ENCODE measurements at regions not wholly inside any gene's neighbourhood (a gene's known extent, or its start where the extent isn't known, plus 50 kb on each side); places are given as distances from the start of the nearest gene placed in this dataset.

DNA sequence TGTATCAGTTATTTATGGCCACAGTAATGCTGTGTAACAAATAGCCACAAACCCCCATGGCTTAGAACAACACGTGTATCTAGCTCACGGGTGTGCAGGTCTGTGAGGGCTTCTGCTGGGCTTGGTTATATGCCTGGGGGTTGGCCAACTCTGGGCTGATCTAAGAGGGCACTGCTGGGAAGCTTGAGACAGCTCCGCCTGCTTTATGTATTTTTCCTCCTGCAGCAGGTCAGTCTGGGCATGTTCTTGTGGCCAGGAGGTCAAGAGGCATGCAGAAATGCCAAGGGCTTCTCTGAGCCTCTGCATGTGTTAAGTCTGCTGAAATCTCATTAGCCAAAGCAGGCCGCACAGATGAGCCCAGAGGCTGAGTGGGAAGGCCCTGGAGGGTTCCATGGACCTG lies 105.8 kb downstream of the ZNF664 start:
- no peaks in the 10 kb centered on the region for H3K9me3 ChIP-seq (ENCODE audit: control insufficient read depth, insufficient read depth, low read depth, low read length)
- no peak for ATAC-seq
- intact Hi-C loops (cut with micrococcal nuclease; ENCODE audit: unreplicated experiment) (no loop called here), in situ Hi-C loops (cut with HindIII; ENCODE audit: low pct_unique_long_range_greater_than_20kb, low sequenced_read_pairs) (no loop called here)
- H3K36me3 ChIP-seq (ENCODE audit: control insufficient read depth, insufficient read depth, low read length) = no peaks in the 10 kb centered on the region
- no peak for DNase-seq (ENCODE audit: low read depth, low spot score)
- no peak overlapping the region for H3K4me3 ChIP-seq (ENCODE audit: low read depth in 2 of 2, low read length in 2 of 2)
- ChIA-PET CTCF (no interaction called here), POLR2A (no interaction called here)
- no peaks in the 10 kb centered on the region for H3K27me3 ChIP-seq (ENCODE audit: control insufficient read depth, insufficient read depth, low read length)
- H3K4me1 ChIP-seq (ENCODE audit: control insufficient read depth, insufficient read depth, low read length) = no peaks in the 10 kb centered on the region
- BruUV-seq (replicated peaks) = no TSS peak
- no peak for TF ChIP-seq TCF7L2 (IDR thresholded peaks at IDR 0.05; ENCODE audit: low read depth, low read length)
- no peak overlapping the region for H3K27ac ChIP-seq (ENCODE audit: low read length)

DNA sequence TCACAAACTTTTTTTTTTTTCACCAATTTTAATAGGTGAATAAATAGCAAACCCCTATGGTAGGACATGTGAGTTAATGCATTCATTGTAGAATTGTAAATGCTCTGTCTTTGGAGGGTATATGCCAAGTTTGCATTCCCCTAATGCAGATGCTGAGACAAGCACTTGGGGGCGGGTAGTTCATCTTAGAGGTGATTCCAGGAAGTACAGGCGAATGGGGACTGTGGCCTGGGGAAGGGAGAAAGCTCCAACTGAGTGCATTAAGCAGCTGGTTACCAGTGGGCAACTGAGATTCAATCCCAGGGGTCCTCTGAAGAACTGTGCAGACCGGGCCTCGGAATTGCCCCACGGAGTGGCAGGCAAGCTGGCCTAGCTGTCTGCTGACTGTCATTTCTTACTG lies 107.6 kb downstream of the ZNF664 start:
- no TSS peak for BruUV-seq (replicated peaks)
- in situ Hi-C loops (cut with HindIII; ENCODE audit: low pct_unique_long_range_greater_than_20kb, low sequenced_read_pairs) = no loop called here
- TF ChIP-seq TCF7L2 (IDR thresholded peaks at IDR 0.05; ENCODE audit: low read depth, low read length) (no peak), CTCF (IDR thresholded peaks at IDR 0.05) (no peak), POLR2AphosphoS5 (IDR thresholded peaks at IDR 0.05; ENCODE audit: low read depth, low read length) (no peak), SIN3A (IDR thresholded peaks at IDR 0.05; ENCODE audit: borderline replicate concordance, insufficient read depth, low read depth, low read length) (no peak)
- TF ChIP-seq, protein P1, sequence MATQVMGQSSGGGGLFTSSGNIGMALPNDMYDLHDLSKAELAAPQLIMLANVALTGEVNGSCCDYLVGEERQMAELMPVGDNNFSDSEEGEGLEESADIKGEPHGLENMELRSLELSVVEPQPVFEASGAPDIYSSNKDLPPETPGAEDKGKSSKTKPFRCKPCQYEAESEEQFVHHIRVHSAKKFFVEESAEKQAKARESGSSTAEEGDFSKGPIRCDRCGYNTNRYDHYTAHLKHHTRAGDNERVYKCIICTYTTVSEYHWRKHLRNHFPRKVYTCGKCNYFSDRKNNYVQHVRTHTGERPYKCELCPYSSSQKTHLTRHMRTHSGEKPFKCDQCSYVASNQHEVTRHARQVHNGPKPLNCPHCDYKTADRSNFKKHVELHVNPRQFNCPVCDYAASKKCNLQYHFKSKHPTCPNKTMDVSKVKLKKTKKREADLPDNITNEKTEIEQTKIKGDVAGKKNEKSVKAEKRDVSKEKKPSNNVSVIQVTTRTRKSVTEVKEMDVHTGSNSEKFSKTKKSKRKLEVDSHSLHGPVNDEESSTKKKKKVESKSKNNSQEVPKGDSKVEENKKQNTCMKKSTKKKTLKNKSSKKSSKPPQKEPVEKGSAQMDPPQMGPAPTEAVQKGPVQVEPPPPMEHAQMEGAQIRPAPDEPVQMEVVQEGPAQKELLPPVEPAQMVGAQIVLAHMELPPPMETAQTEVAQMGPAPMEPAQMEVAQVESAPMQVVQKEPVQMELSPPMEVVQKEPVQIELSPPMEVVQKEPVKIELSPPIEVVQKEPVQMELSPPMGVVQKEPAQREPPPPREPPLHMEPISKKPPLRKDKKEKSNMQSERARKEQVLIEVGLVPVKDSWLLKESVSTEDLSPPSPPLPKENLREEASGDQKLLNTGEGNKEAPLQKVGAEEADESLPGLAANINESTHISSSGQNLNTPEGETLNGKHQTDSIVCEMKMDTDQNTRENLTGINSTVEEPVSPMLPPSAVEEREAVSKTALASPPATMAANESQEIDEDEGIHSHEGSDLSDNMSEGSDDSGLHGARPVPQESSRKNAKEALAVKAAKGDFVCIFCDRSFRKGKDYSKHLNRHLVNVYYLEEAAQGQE (IDR thresholded peaks at IDR 0.05; ENCODE audit: insufficient read depth in 1 of 2, low read depth in 2 of 2, low read length in 1 of 2) = no peak

GRCh38 chr12:124082012-124082411 lies 109.0 kb downstream of the ZNF664 start:
- Histone ChIP-seq H3K4me1 (ENCODE audit: control insufficient read depth, insufficient read depth, low read length) (no peaks in the 10 kb centered on the region), H3K4me3 (ENCODE audit: low read depth in 2 of 2, low read length in 2 of 2) (no peak overlapping the region), H3K36me3 (ENCODE audit: control insufficient read depth, insufficient read depth, low read length) (no peaks in the 10 kb centered on the region), H3K27ac (ENCODE audit: low read length) (no peak overlapping the region), H3K27me3 (ENCODE audit: control insufficient read depth, insufficient read depth, low read length) (no peaks in the 10 kb centered on the region), H3K9me3 (ENCODE audit: control insufficient read depth, insufficient read depth, low read depth, low read length) (no peaks in the 10 kb centered on the region)
- TF ChIP-seq CTCF (IDR thresholded peaks at IDR 0.05) = no peak
- CTCF ChIA-PET = no interaction called here
- DNase-seq (ENCODE audit: low read depth, low spot score) = no peak
- POLR2A ChIA-PET = no interaction called here
- BruUV-seq (replicated peaks) = no TSS peak
- ATAC-seq = no peak
- intact Hi-C loops (cut with micrococcal nuclease; ENCODE audit: unreplicated experiment) (no loop called here), in situ Hi-C loops (cut with HindIII; ENCODE audit: low pct_unique_long_range_greater_than_20kb, low sequenced_read_pairs) (no loop called here)

More for the DNA sequence above, 107.6 kb downstream of the ZNF664 start:
- ChIA-PET CTCF (no interaction called here), POLR2A (no interaction called here)
- no peaks in the 10 kb centered on the region for H3K36me3 ChIP-seq (ENCODE audit: control insufficient read depth, insufficient read depth, low read length)
- no peaks in the 10 kb centered on the region for H3K27me3 ChIP-seq (ENCODE audit: control insufficient read depth, insufficient read depth, low read length)
- ATAC-seq (no peak), DNase-seq (ENCODE audit: low read depth, low spot score) (no peak)
- H3K9me3 ChIP-seq (ENCODE audit: control insufficient read depth, insufficient read depth, low read depth, low read length) = no peaks in the 10 kb centered on the region
- intact Hi-C loops (cut with micrococcal nuclease; ENCODE audit: unreplicated experiment) = no loop called here
- no peak overlapping the region for H3K4me3 ChIP-seq (ENCODE audit: low read depth in 2 of 2, low read length in 2 of 2)
- no peaks in the 10 kb centered on the region for H3K4me1 ChIP-seq (ENCODE audit: control insufficient read depth, insufficient read depth, low read length)
- H3K27ac ChIP-seq (ENCODE audit: low read length) = no peak overlapping the region

All from Panc1 (cell line).